Esophagus squamous epithelium (tissue), 4 donors: ENCODE measurements at regions not wholly inside any gene's neighbourhood (a gene's known extent, or its start where the extent isn't known, plus 50 kb on each side); places are given as distances from the start of the nearest gene placed in this dataset.

Experiments used
- CTCF ChIP-seq, 6 experiments: fragments of 450-650 bp in 4 of 6; fragments of 200-600 bp in 2 of 6; sonication (generic) in 2 of 6; IDR thresholded peaks; one replicate each; pipeline ENCODE4 v1.5.1; 2016 to 2019; ENCODE audit warnings: antibody characterized with exemption in 6 of 6, mild to moderate bottlenecking in 4 of 6, moderate library complexity in 4 of 6
- POLR2A ChIP-seq, 4 donors: fragments of 450-650 bp; IDR thresholded peaks; one replicate each; pipeline ENCODE4 v1.6.1; 2017; ENCODE audit warnings: antibody characterized with exemption in 4 of 4, mild to moderate bottlenecking in 4 of 4, moderate library complexity in 3 of 4

- TF ChIP-seq POLR2A (IDR thresholded peaks at IDR 0.05) (no peak), CTCF (IDR thresholded peaks at IDR 0.05) (no peak)
These were observed 198.2 kb upstream of the TMTC4 start for GRCh38 chr13:100872761-100873160.
